Naive B cell (primary cell): ENCODE measurements at regions not wholly inside any gene's neighbourhood (a gene's known extent, or its start where the extent isn't known, plus 50 kb on each side); places are given as distances from the start of the nearest gene placed in this dataset.

ENCODE experiments used
- ATAC-seq, 2 donors: fragments of 150-1000 bp; cut with Tn5 transposase; 2 replicates each; pipeline ENCODE4 v1.10.0; 2021; ENCODE audit warnings: low read depth in 2 of 2, mild to moderate bottlenecking in 2 of 2, moderate library complexity in 2 of 2
- DNase-seq: peaks from one replicate; pipeline ENCODE4 v3.0.0; 2022
- H3K27ac Mint-ChIP-seq, 6 donors: one replicate each; pipeline ENCODE4 v1.8.0; 2020 to 2022; ENCODE audit warnings: mild to moderate bottlenecking in 6 of 6, mixed read lengths in 6 of 6, moderate library complexity in 5 of 6, inconsistent platforms in 2 of 6
- H3K27me3 Mint-ChIP-seq, 3 donors: one replicate each; pipeline ENCODE4 v1.8.0; 2021 to 2022; ENCODE audit warnings: mixed read lengths in 3 of 3, mild to moderate bottlenecking in 1 of 3
- H3K36me3 Mint-ChIP-seq, 2 donors: one replicate each; pipeline ENCODE4 v1.8.0; 2020 to 2022; ENCODE audit warnings: mixed read lengths in 2 of 2, inconsistent platforms in 1 of 2, mild to moderate bottlenecking in 1 of 2
- H3K4me1 Mint-ChIP-seq, 3 donors: one replicate each; pipeline ENCODE4 v1.8.0; 2020 to 2022; ENCODE audit warnings: mixed read lengths in 3 of 3, inconsistent platforms in 1 of 3, mild to moderate bottlenecking in 1 of 3, moderate library complexity in 1 of 3
- H3K4me3 Mint-ChIP-seq, 8 donors: one replicate each; pipeline ENCODE4 v1.8.0; 2020 to 2022; ENCODE audit warnings: mild to moderate bottlenecking in 8 of 8, mixed read lengths in 8 of 8, moderate library complexity in 8 of 8, inconsistent platforms in 2 of 8
- H3K9me3 Mint-ChIP-seq, 7 donors: one replicate each; pipeline ENCODE4 v1.8.0; 2020 to 2022; ENCODE audit warnings: mixed read lengths in 7 of 7, mild to moderate bottlenecking in 5 of 7, inconsistent platforms in 2 of 7, moderate library complexity in 1 of 7

- H3K4me1 Mint-ChIP-seq = peaks cover 59 to 79% (median 71%) of the 10 kb centered on the region in 3 donors
- peaks cover 0 to 5% (median 0%) of the 10 kb centered on the region in 7 donors for H3K9me3 Mint-ChIP-seq
Measured at GRCh38 chr10:92747066-92747465, 57.3 kb downstream of the HHEX start.

GRCh38 chr10:92747600-92747999 is 57.8 kb downstream of the HHEX start:
- ATAC-seq (peak; percentile 88 to 89), DNase-seq (peak; percentile 58)
- Mint-ChIP-seq H3K27ac (peak overlapping the region; percentile 32 to 96 (median 92)), H3K27me3 (no peaks in the 10 kb centered on the region), H3K4me1 (peaks cover 54 to 74% (median 65%) of the 10 kb centered on the region in 3 donors), H3K36me3 (no peaks in the 10 kb centered on the region), H3K4me3 (peak overlapping the region in 5 of 8 donors; percentile 17 to 59 (median 50)), H3K9me3 (peaks cover 0 to 2% (median 0%) of the 10 kb centered on the region in 7 donors)

More at GRCh38 chr10:92747066-92747465, 57.3 kb downstream of the HHEX start:
- peak overlapping the region in 3 of 8 donors; percentile 19 to 29 (median 25) for H3K4me3 Mint-ChIP-seq
- no peak for ATAC-seq
- no peak for DNase-seq
- peak overlapping the region; percentile 32 to 96 (median 88) for H3K27ac Mint-ChIP-seq
- no peaks in the 10 kb centered on the region for H3K36me3 Mint-ChIP-seq
- H3K27me3 Mint-ChIP-seq = no peaks in the 10 kb centered on the region

- no peak for DNase-seq
- Mint-ChIP-seq H3K36me3 (peaks cover 0 to 8% of the 10 kb centered on the region in 2 donors), H3K27me3 (no peaks in the 10 kb centered on the region), H3K4me3 (peak overlapping the region in 1 of 8 donors; percentile 4), H3K4me1 (peaks cover 46 to 73% (median 64%) of the 10 kb centered on the region in 3 donors), H3K27ac (peak overlapping the region in 5 of 6 donors; percentile 12 to 82 (median 27)), H3K9me3 (peaks cover 0 to 3% (median 0%) of the 10 kb centered on the region in 7 donors)
- no peak for ATAC-seq
Measured at GRCh38 chr10:92750791-92751533, 61.2 kb downstream of the HHEX start.

- ATAC-seq = no peak
- H3K4me1 Mint-ChIP-seq = peaks cover 51 to 78% (median 69%) of the 10 kb centered on the region in 3 donors
- H3K27ac Mint-ChIP-seq = no peak overlapping the region
- H3K36me3 Mint-ChIP-seq = peaks cover 0 to 8% of the 10 kb centered on the region in 2 donors
- no peak for DNase-seq
- no peak overlapping the region for H3K4me3 Mint-ChIP-seq
- H3K27me3 Mint-ChIP-seq = no peaks in the 10 kb centered on the region
- peaks cover 0 to 3% (median 0%) of the 10 kb centered on the region in 7 donors for H3K9me3 Mint-ChIP-seq
Measured at GRCh38 chr10:92751534-92751811, 61.7 kb downstream of the HHEX start.

GRCh38 chr10:92751827-92752226 is 62.1 kb downstream of the HHEX start:
- Mint-ChIP-seq H3K27ac (peak overlapping the region in 2 of 6 donors; percentile 20 to 97), H3K4me3 (no peak overlapping the region), H3K36me3 (peaks cover 0 to 8% of the 10 kb centered on the region in 2 donors), H3K9me3 (peaks cover 0 to 3% (median 0%) of the 10 kb centered on the region in 7 donors), H3K4me1 (peaks cover 51 to 79% (median 69%) of the 10 kb centered on the region in 3 donors), H3K27me3 (no peaks in the 10 kb centered on the region)
- DNase-seq = no peak
- no peak for ATAC-seq

GRCh38 chr10:92753865-92754264 is 64.1 kb downstream of the HHEX start:
- H3K4me1 Mint-ChIP-seq = peaks cover 48 to 75% (median 65%) of the 10 kb centered on the region in 3 donors
- ATAC-seq (no peak), DNase-seq (no peak)
- peaks cover 0 to 3% (median 0%) of the 10 kb centered on the region in 7 donors for H3K9me3 Mint-ChIP-seq
- peaks cover 0 to 8% of the 10 kb centered on the region in 2 donors for H3K36me3 Mint-ChIP-seq
- peak overlapping the region in 3 of 6 donors; percentile 24 to 78 (median 59) for H3K27ac Mint-ChIP-seq
- peak overlapping the region in 3 of 8 donors; percentile 22 to 83 (median 33) for H3K4me3 Mint-ChIP-seq
- no peaks in the 10 kb centered on the region for H3K27me3 Mint-ChIP-seq

- peaks cover 0 to 3% (median 0%) of the 10 kb centered on the region in 7 donors for H3K9me3 Mint-ChIP-seq
- peak overlapping the region; percentile 75 to 98 (median 96) for H3K27ac Mint-ChIP-seq
- H3K36me3 Mint-ChIP-seq = peaks cover 0 to 8% of the 10 kb centered on the region in 2 donors
- DNase-seq = no peak
- no peak for ATAC-seq
- peak overlapping the region in 7 of 8 donors; percentile 57 to 87 (median 78) for H3K4me3 Mint-ChIP-seq
- peaks cover 61 to 78% (median 63%) of the 10 kb centered on the region in 3 donors for H3K4me1 Mint-ChIP-seq
- H3K27me3 Mint-ChIP-seq = no peaks in the 10 kb centered on the region
Measured at GRCh38 chr10:92755725-92756124, 66.0 kb downstream of the HHEX start.

GRCh38 chr10:92756201-92757065 is 66.7 kb downstream of the HHEX start:
- Mint-ChIP-seq H3K27ac (peak overlapping the region; percentile 89 to 98 (median 98)), H3K4me1 (peaks cover 59 to 77% (median 62%) of the 10 kb centered on the region in 3 donors), H3K36me3 (peaks cover 0 to 8% of the 10 kb centered on the region in 2 donors), H3K27me3 (no peaks in the 10 kb centered on the region), H3K4me3 (peak overlapping the region; percentile 71 to 90 (median 86)), H3K9me3 (peaks cover 0 to 3% (median 0%) of the 10 kb centered on the region in 7 donors)
- DNase-seq (peak; percentile 87), ATAC-seq (peak; percentile 81)

GRCh38 chr10:92757066-92757710 is 67.4 kb downstream of the HHEX start:
- Mint-ChIP-seq H3K27ac (peak overlapping the region; percentile 89 to 98 (median 98)), H3K9me3 (peaks cover 0 to 3% (median 0%) of the 10 kb centered on the region in 7 donors)
- peak; percentile 78 for DNase-seq

GRCh38 chr10:92757711-92758104 is 68.0 kb downstream of the HHEX start:
- Mint-ChIP-seq H3K27me3 (no peaks in the 10 kb centered on the region), H3K36me3 (peaks cover 0 to 8% of the 10 kb centered on the region in 2 donors), H3K9me3 (peaks cover 0 to 3% (median 0%) of the 10 kb centered on the region in 7 donors), H3K27ac (peak overlapping the region; percentile 89 to 98 (median 98)), H3K4me1 (peaks cover 60 to 82% (median 71%) of the 10 kb centered on the region in 3 donors), H3K4me3 (peak overlapping the region; percentile 71 to 90 (median 86))
- ATAC-seq (no peak), DNase-seq (peak; percentile 35)

More at GRCh38 chr10:92757066-92757710, 67.4 kb downstream of the HHEX start:
- Mint-ChIP-seq H3K36me3 (peaks cover 0 to 8% of the 10 kb centered on the region in 2 donors), H3K27me3 (no peaks in the 10 kb centered on the region), H3K4me1 (peaks cover 59 to 81% (median 69%) of the 10 kb centered on the region in 3 donors), H3K4me3 (peak overlapping the region; percentile 71 to 90 (median 86))
- ATAC-seq = peak; percentile 68 to 69

- Mint-ChIP-seq H3K9me3 (peaks cover 0 to 3% (median 0%) of the 10 kb centered on the region in 7 donors), H3K4me3 (no peak overlapping the region), H3K36me3 (peaks cover 0 to 8% of the 10 kb centered on the region in 2 donors), H3K27me3 (no peaks in the 10 kb centered on the region), H3K4me1 (peaks cover 62 to 75% (median 62%) of the 10 kb centered on the region in 3 donors), H3K27ac (peak overlapping the region in 2 of 6 donors; percentile 93 to 98)
- no peak for ATAC-seq
- no peak for DNase-seq
Measured at GRCh38 chr10:92758594-92758993, 68.8 kb downstream of the HHEX start.

GRCh38 chr10:92760609-92761008 is 70.9 kb downstream of the HHEX start:
- H3K4me3 Mint-ChIP-seq = no peak overlapping the region
- no peak for ATAC-seq
- H3K9me3 Mint-ChIP-seq = no peaks in the 10 kb centered on the region
- peak overlapping the region in 1 of 6 donors; percentile 39 for H3K27ac Mint-ChIP-seq
- no peaks in the 10 kb centered on the region for H3K27me3 Mint-ChIP-seq
- DNase-seq = no peak
- H3K36me3 Mint-ChIP-seq = no peaks in the 10 kb centered on the region
- peaks cover 54 to 65% (median 54%) of the 10 kb centered on the region in 3 donors for H3K4me1 Mint-ChIP-seq
